ENCODE measurements at regions not wholly inside any gene's neighbourhood (a gene's known extent, or its start where the extent isn't known, plus 50 kb on each side); places are given as distances from the start of the nearest gene placed in this dataset.
A peak's percentile ranks its signal among the peaks of the same experiment; 100 is the strongest.
"Not testable (repeated sequence)": the region's sequence is repeated elsewhere in the genome, so short reads cannot be mapped to it uniquely, and the experiment has no call there.

DNA sequence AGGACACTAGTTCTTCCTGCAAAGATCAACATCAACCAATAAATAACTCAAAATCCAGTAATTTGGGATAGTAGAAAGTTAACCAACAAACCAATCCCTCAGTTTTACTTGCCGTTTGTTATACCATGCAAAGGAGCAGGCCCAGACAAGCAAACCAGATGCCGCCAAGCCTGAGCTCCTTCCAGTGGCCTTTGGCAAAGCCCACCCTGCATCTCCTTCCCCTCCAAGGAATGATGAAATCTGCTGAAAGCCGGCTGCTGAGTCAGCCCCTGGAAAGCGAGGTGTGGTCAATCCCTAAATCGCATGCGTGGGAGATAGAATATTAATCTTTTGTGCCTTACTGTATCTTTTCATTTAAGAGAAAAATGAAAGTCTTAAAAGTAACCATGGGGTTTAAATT lies 135.7 kb upstream of the VOPP1 start:
- not testable (repeated sequence) for H3K79me2 ChIP-seq (ENCODE audit: control insufficient read depth, insufficient read depth, low read length); H4K20me1 ChIP-seq (ENCODE audit: control insufficient read depth, extremely low read depth, insufficient read depth, low read length); H3K4me1 ChIP-seq (ENCODE audit: control insufficient read depth, extremely low read depth, insufficient read depth, low read length); H2AFZ ChIP-seq (ENCODE audit: low read length); H3K4me3 ChIP-seq (replicated peaks in 1 of 4; ENCODE audit: control extremely low read depth in 1 of 4, insufficient read depth in 1 of 4, low read depth in 3 of 4, low read length in 4 of 4); H3K4me2 ChIP-seq (ENCODE audit: extremely low read depth, insufficient read depth, low read length); H3K27ac ChIP-seq (ENCODE audit: insufficient read depth, low read length); H3K9ac ChIP-seq (ENCODE audit: insufficient read depth, low read length); H3K27me3 ChIP-seq (ENCODE audit: control insufficient read depth, insufficient read depth, low read length); H3K9me3 ChIP-seq (ENCODE audit: control insufficient read depth, insufficient read depth, low read depth, low read length); H3K36me3 ChIP-seq (ENCODE audit: control insufficient read depth, insufficient read depth, low read length)
- peak in 1 of 2 donors; percentile 69 for DNase-seq (ENCODE audit: low read depth in 2 of 2)

DNA sequence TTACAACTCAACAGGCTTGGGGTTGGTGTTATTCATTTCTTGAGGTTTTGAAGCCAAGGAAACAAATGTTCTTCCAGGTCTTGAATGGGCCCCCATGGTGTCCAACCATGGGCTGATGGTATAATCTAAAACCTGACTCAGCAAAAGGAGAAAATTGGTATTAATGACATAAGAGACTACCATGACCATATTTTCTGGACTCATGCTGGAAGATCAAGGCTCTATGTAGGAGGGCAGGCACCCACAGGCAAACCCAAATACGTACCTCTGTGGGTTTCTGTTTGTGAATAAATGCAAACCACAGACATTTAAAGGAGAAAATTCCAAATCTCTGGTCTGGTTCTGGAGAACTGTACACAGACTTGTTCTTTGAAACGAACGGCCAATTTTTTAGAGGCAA lies 135.1 kb upstream of the VOPP1 start:
- not testable (repeated sequence) for H3K4me3 ChIP-seq (replicated peaks in 1 of 4; ENCODE audit: control extremely low read depth in 1 of 4, insufficient read depth in 1 of 4, low read depth in 3 of 4, low read length in 4 of 4); H3K36me3 ChIP-seq (ENCODE audit: control insufficient read depth, insufficient read depth, low read length); H4K20me1 ChIP-seq (ENCODE audit: control insufficient read depth, extremely low read depth, insufficient read depth, low read length); H3K4me1 ChIP-seq (ENCODE audit: control insufficient read depth, extremely low read depth, insufficient read depth, low read length); H3K9me3 ChIP-seq (ENCODE audit: control insufficient read depth, insufficient read depth, low read depth, low read length); H2AFZ ChIP-seq (ENCODE audit: low read length); DNase-seq (ENCODE audit: low read depth in 2 of 2); H3K79me2 ChIP-seq (ENCODE audit: control insufficient read depth, insufficient read depth, low read length); H3K4me2 ChIP-seq (ENCODE audit: extremely low read depth, insufficient read depth, low read length); H3K27me3 ChIP-seq (ENCODE audit: control insufficient read depth, insufficient read depth, low read length); H3K9ac ChIP-seq (ENCODE audit: insufficient read depth, low read length); H3K27ac ChIP-seq (ENCODE audit: insufficient read depth, low read length)

DNA sequence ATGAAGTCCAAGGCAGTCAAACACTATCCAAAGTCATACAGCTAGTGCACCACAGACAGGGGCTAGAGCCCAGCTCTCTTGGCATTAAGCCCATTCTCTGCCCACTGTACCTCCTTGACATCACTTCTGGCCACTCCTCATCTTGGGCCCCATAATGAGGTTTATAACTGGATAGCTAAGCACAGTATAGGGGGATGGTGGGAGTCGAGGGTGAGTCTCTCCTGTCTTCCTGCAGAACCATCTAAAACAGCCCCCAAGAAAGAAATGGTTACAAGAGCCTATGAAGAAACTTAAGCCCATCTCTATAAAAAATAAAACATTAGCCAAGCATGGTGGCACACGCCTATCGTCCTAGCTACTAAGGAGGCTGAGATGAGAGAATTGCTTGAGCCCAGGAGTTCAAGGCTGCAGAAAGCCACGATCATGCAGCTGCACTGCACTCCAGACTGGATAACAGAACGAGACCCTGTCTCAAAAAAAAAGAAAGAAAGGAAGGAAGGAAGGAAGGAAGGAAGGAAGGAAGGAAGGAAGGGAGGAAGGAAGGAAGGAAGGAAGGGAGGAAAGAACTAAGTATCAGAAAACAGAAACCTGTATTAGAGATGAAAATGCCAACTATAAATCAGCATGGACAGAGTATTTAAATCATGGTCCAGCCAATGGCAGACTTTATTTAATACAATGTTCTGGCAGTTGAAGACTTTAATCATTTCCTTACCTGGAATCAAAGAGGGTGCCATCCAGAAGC lies 134.3 kb upstream of the VOPP1 start:
- H3K27ac ChIP-seq (ENCODE audit: insufficient read depth, low read length); H3K4me2 ChIP-seq (ENCODE audit: extremely low read depth, insufficient read depth, low read length); H2AFZ ChIP-seq (ENCODE audit: low read length): not testable (repeated sequence)

DNA sequence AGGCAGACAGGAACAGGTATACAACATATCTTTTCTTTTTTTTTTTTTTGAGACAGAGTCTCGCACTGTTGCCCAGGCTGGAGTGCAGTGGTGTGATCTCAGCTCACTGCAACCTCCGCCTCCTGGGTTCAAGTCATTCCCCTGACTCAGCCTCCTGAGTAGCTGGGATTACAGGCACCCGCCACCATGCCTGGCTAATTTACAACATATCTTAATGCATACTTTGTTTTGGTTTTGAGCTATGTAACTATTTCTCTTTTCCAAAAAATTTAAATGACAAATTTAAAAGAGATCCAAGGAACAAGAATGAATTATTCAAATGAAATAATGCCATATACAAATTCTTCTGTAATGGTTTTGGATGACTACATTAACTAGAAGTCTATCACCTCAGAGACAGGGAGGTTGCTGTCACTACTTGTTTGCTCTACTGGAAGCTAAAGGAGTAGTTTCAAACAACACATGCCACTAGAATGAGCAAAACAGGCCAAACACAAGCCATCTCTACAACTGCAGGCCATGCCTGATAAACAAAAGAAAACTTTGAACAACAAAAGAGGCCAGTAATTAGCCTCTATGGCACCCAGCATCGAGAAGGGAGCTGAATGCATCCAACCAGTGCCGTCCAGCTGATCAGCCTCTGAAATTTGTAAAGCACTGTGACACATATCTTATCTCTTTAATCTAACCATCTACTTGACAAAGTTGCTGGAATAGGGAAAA lies 133.6 kb upstream of the VOPP1 start:
- DNase-seq (ENCODE audit: low read depth in 2 of 2); H4K20me1 ChIP-seq (ENCODE audit: control insufficient read depth, extremely low read depth, insufficient read depth, low read length); H3K9ac ChIP-seq (ENCODE audit: insufficient read depth, low read length): not testable (repeated sequence)

More for the DNA sequence above, 134.3 kb upstream of the VOPP1 start:
- H3K4me3 ChIP-seq (replicated peaks in 1 of 4; ENCODE audit: control extremely low read depth in 1 of 4, insufficient read depth in 1 of 4, low read depth in 3 of 4, low read length in 4 of 4); H3K27me3 ChIP-seq (ENCODE audit: control insufficient read depth, insufficient read depth, low read length); DNase-seq (ENCODE audit: low read depth in 2 of 2); H3K9me3 ChIP-seq (ENCODE audit: control insufficient read depth, insufficient read depth, low read depth, low read length); H3K79me2 ChIP-seq (ENCODE audit: control insufficient read depth, insufficient read depth, low read length); H3K36me3 ChIP-seq (ENCODE audit: control insufficient read depth, insufficient read depth, low read length); H3K4me1 ChIP-seq (ENCODE audit: control insufficient read depth, extremely low read depth, insufficient read depth, low read length); H3K9ac ChIP-seq (ENCODE audit: insufficient read depth, low read length); H4K20me1 ChIP-seq (ENCODE audit: control insufficient read depth, extremely low read depth, insufficient read depth, low read length): not testable (repeated sequence)

DNA sequence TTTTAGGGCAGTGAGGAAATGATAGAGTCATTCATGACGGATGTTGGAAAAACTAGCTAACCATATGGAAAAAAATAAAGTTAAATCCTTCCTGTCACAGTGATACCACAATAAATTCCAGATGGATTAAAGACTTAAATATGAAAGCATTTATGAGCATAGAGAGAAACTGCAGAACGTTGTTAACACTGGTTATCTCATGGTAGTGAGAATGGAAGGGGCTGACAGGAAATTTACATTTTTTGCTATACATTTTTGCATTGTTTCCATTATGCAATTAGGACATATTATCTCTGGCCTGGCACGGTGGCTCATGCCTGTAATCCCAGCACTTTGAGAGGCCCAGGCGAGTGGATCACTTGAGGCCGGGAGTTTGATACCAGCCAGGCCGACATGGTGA lies 130.5 kb upstream of the VOPP1 start:
- H3K4me2 ChIP-seq (ENCODE audit: extremely low read depth, insufficient read depth, low read length); H3K79me2 ChIP-seq (ENCODE audit: control insufficient read depth, insufficient read depth, low read length); H3K9me3 ChIP-seq (ENCODE audit: control insufficient read depth, insufficient read depth, low read depth, low read length); H3K27me3 ChIP-seq (ENCODE audit: control insufficient read depth, insufficient read depth, low read length); H3K36me3 ChIP-seq (ENCODE audit: control insufficient read depth, insufficient read depth, low read length); DNase-seq (ENCODE audit: low read depth in 2 of 2); H3K4me1 ChIP-seq (ENCODE audit: control insufficient read depth, extremely low read depth, insufficient read depth, low read length); H3K27ac ChIP-seq (ENCODE audit: insufficient read depth, low read length); H4K20me1 ChIP-seq (ENCODE audit: control insufficient read depth, extremely low read depth, insufficient read depth, low read length); H3K9ac ChIP-seq (ENCODE audit: insufficient read depth, low read length); H3K4me3 ChIP-seq (replicated peaks in 1 of 4; ENCODE audit: control extremely low read depth in 1 of 4, insufficient read depth in 1 of 4, low read depth in 3 of 4, low read length in 4 of 4); H2AFZ ChIP-seq (ENCODE audit: low read length): not testable (repeated sequence)

More for the DNA sequence above, 133.6 kb upstream of the VOPP1 start:
- H2AFZ ChIP-seq (ENCODE audit: low read length); H3K36me3 ChIP-seq (ENCODE audit: control insufficient read depth, insufficient read depth, low read length); H3K4me2 ChIP-seq (ENCODE audit: extremely low read depth, insufficient read depth, low read length); H3K4me1 ChIP-seq (ENCODE audit: control insufficient read depth, extremely low read depth, insufficient read depth, low read length); H3K79me2 ChIP-seq (ENCODE audit: control insufficient read depth, insufficient read depth, low read length); H3K27me3 ChIP-seq (ENCODE audit: control insufficient read depth, insufficient read depth, low read length); H3K4me3 ChIP-seq (replicated peaks in 1 of 4; ENCODE audit: control extremely low read depth in 1 of 4, insufficient read depth in 1 of 4, low read depth in 3 of 4, low read length in 4 of 4); H3K27ac ChIP-seq (ENCODE audit: insufficient read depth, low read length); H3K9me3 ChIP-seq (ENCODE audit: control insufficient read depth, insufficient read depth, low read depth, low read length): not testable (repeated sequence)

DNA sequence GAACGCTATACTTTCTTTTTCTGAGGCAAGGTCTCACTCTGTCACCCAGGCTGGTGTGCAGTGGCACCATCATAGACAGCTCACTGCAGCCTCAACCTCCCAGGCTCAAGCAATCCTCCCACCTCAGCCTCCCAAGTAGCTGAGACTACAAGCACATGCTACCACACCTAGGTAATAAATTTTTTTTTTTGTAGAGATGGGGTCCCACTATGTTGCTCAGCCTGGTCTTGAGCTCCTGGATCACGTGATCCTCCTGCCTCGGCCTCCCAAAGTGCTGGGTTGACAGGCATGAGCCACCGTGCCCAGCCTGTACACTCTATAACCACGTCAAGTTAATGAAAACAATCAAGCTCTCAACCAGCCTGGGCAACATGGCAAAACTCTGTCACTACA lies 127.1 kb upstream of the VOPP1 start:
- not testable (repeated sequence) for H3K27me3 ChIP-seq (ENCODE audit: control insufficient read depth, insufficient read depth, low read length); H4K20me1 ChIP-seq (ENCODE audit: control insufficient read depth, extremely low read depth, insufficient read depth, low read length); H3K79me2 ChIP-seq (ENCODE audit: control insufficient read depth, insufficient read depth, low read length); H3K9me3 ChIP-seq (ENCODE audit: control insufficient read depth, insufficient read depth, low read depth, low read length); H3K27ac ChIP-seq (ENCODE audit: insufficient read depth, low read length); DNase-seq (ENCODE audit: low read depth in 2 of 2); H2AFZ ChIP-seq (ENCODE audit: low read length); H3K4me3 ChIP-seq (replicated peaks in 1 of 4; ENCODE audit: control extremely low read depth in 1 of 4, insufficient read depth in 1 of 4, low read depth in 3 of 4, low read length in 4 of 4); H3K36me3 ChIP-seq (ENCODE audit: control insufficient read depth, insufficient read depth, low read length); H3K4me2 ChIP-seq (ENCODE audit: extremely low read depth, insufficient read depth, low read length); H3K9ac ChIP-seq (ENCODE audit: insufficient read depth, low read length); H3K4me1 ChIP-seq (ENCODE audit: control insufficient read depth, extremely low read depth, insufficient read depth, low read length)

Measured in fibroblast of lung (primary cell).